CD4-positive, alpha-beta memory T cell (primary cell): ENCODE measurements at regions not wholly inside any gene's neighbourhood (a gene's known extent, or its start where the extent isn't known, plus 50 kb on each side); places are given as distances from the start of the nearest gene placed in this dataset.

Experiments
- CTCF ChIA-PET: fragments of 350-600 bp; sonication (Branson Sonifier 250); formaldehyde crosslinking; loops from one replicate; lab custom pipeline; 2021; ENCODE audit warnings: inconsistent platforms; ENCODE audit not compliant: partially characterized antibody; lab: Charles Lee
- POLR2A ChIA-PET: fragments of 350-600 bp; sonication (Branson Sonifier 250); formaldehyde crosslinking; loops from one replicate; lab custom pipeline; 2021; ENCODE audit not compliant: partially characterized antibody; lab: Charles Lee
- DNase-seq, 5 donors: peaks; one replicate each; pipeline versions ENCODE4 v3.0.0 to v3.0.0-alpha.2; 2020 to 2022; ENCODE audit warnings: mixed read lengths in 1 of 5
- H3K27ac ChIP-seq: one replicate; pipeline ENCODE4 v1.7.0; 2013; ENCODE audit warnings: low read depth, low read length
- H3K27me3 ChIP-seq: 2 replicates; pipeline ENCODE4 v1.7.0; 2013; ENCODE audit warnings: mild to moderate bottlenecking, low read length, moderate library complexity; ENCODE audit not compliant: insufficient read depth
- H3K36me3 ChIP-seq: 2 replicates; pipeline ENCODE4 v1.7.0; 2013; ENCODE audit warnings: mild to moderate bottlenecking, low read length, moderate library complexity; ENCODE audit not compliant: insufficient read depth
- H3K4me1 ChIP-seq: 2 replicates; pipeline ENCODE4 v1.7.0; 2013; ENCODE audit warnings: mild to moderate bottlenecking, low read length, moderate library complexity; ENCODE audit not compliant: insufficient read depth
- H3K4me3 ChIP-seq, 2 donors: one replicate each; pipeline ENCODE4 v1.7.0; 2013; ENCODE audit warnings: low read length in 2 of 2, mild to moderate bottlenecking in 1 of 2
- H3K9me3 ChIP-seq, 2 donors: one replicate each; pipeline ENCODE4 v1.7.0; 2013; ENCODE audit warnings: low read length in 2 of 2, control low read depth in 1 of 2; ENCODE audit not compliant: control insufficient read depth in 1 of 2
- H3K27ac Mint-ChIP-seq, 7 donors: one replicate each; pipeline ENCODE4 v1.8.0; 2020 to 2021; ENCODE audit warnings: mixed read lengths in 7 of 7, mild to moderate bottlenecking in 6 of 7, inconsistent platforms in 3 of 7, moderate library complexity in 3 of 7
- H3K27me3 Mint-ChIP-seq, 2 donors: one replicate each; pipeline ENCODE4 v1.8.0; 2020 to 2021; ENCODE audit warnings: mixed read lengths in 2 of 2
- H3K36me3 Mint-ChIP-seq, 2 donors: one replicate each; pipeline ENCODE4 v1.8.0; 2020 to 2021; ENCODE audit warnings: mixed read lengths in 2 of 2, inconsistent platforms in 1 of 2, mild to moderate bottlenecking in 1 of 2
- H3K4me1 Mint-ChIP-seq, 4 donors: one replicate each; pipeline ENCODE4 v1.8.0; 2020 to 2021; ENCODE audit warnings: mixed read lengths in 4 of 4, mild to moderate bottlenecking in 1 of 4
- H3K4me3 Mint-ChIP-seq, 8 donors: one replicate each; pipeline ENCODE4 v1.8.0; 2020 to 2021; ENCODE audit warnings: mixed read lengths in 8 of 8, mild to moderate bottlenecking in 7 of 8, moderate library complexity in 6 of 8, inconsistent platforms in 3 of 8
- H3K9me3 Mint-ChIP-seq, 8 donors: one replicate each; pipeline ENCODE4 v1.8.0; 2020 to 2021; ENCODE audit warnings: mixed read lengths in 8 of 8, mild to moderate bottlenecking in 5 of 8, inconsistent platforms in 3 of 8, moderate library complexity in 1 of 8
- intact Hi-C: fragments of 100-400 bp; cut with micrococcal nuclease; formaldehyde crosslinking; loops from one replicate; pipeline ENCODE4 v1.15.1; 2023

DNA sequence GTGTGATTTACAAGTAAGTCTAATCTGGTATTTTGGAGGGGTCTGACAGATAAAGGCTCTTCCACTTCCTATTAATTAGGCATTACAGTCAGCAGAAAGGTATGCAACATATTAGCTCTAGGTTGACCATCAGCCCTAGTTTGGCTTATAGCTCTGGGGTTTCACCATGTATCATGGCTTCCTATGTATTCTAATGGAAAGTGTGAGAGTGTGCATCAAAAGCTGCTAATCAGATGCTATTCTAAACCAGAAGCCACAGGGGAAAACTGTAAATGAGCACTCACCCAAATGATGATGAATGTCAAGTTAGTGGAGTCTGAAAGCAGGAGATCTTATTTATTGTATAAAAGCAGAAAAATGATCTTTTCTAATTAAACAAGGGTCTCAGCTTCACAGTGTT, 149.2 kb upstream of the MITF start:
- Histone ChIP-seq H3K4me1 (no peaks in the 10 kb centered on the region), H3K27ac (no peak overlapping the region), H3K36me3 (no peaks in the 10 kb centered on the region), H3K27me3 (no peaks in the 10 kb centered on the region), H3K4me3 (no peak overlapping the region), H3K9me3 (peaks cover 0 to 7% of the 10 kb centered on the region in 2 donors)
- CTCF ChIA-PET: no interaction called here
- POLR2A ChIA-PET: no interaction called here
- Mint-ChIP-seq H3K27me3 (no peaks in the 10 kb centered on the region), H3K27ac (no peak overlapping the region), H3K36me3 (no peaks in the 10 kb centered on the region), H3K4me1 (no peaks in the 10 kb centered on the region), H3K9me3 (peaks cover 0 to 22% (median 12%) of the 10 kb centered on the region in 8 donors), H3K4me3 (no peak overlapping the region)
- intact Hi-C loops: no loop called here
- no peak for DNase-seq

DNA sequence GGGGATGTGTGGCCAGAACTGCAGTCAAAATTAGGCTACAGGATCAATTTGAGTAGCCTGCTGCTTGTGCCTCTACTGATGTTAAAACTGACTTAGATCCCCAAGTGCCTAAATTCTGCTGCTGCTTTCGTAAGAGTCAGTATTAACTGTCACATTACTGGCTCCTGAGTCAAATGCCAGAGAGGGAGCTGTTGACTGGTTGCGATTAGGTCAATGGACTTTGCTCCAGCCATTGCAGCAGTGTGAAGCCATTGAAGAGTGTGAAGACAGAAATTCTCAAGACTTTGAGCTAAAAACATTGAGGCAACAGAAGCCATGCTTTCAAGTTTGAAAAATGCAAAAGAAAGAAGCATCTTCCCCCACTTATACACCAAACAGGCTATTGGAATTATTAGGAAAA, 151.1 kb upstream of the MITF start:
- H3K4me3 ChIP-seq: no peak overlapping the region
- Mint-ChIP-seq H3K9me3 (peaks cover 5 to 28% (median 14%) of the 10 kb centered on the region in 8 donors), H3K4me3 (no peak overlapping the region), H3K27ac (no peak overlapping the region), H3K36me3 (no peaks in the 10 kb centered on the region), H3K27me3 (no peaks in the 10 kb centered on the region), H3K4me1 (no peaks in the 10 kb centered on the region)
- no peaks in the 10 kb centered on the region for H3K27me3 ChIP-seq
- ChIA-PET CTCF (no interaction called here), POLR2A (no interaction called here)
- no peak for DNase-seq
- intact Hi-C loops: no loop called here
- H3K4me1 ChIP-seq: no peaks in the 10 kb centered on the region
- no peak overlapping the region for H3K27ac ChIP-seq
- no peaks in the 10 kb centered on the region for H3K36me3 ChIP-seq
- H3K9me3 ChIP-seq: peaks cover 0 to 7% of the 10 kb centered on the region in 2 donors

DNA sequence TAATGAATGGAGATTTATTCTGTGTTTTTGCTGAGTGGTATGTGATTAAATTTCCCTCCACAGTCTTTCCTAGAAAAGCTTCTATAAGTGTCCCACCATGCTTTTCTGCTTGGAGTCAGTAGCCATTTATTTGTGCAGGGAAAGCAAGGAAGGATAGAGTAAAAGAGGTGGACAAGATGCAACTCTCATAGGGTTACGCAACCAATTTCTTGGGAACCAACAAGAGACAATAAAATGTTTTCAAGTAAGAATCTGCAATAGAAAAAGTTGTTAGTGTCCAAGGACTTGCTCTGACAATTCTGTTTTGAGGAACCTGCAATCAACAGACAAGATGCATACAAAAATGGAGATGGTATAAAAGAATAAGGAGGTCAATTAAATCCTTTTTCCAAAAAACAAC, 153.8 kb upstream of the MITF start:
- Mint-ChIP-seq H3K4me1 (no peaks in the 10 kb centered on the region), H3K27me3 (peaks cover 0 to 2% of the 10 kb centered on the region in 2 donors), H3K36me3 (no peaks in the 10 kb centered on the region), H3K4me3 (no peak overlapping the region), H3K27ac (no peak overlapping the region), H3K9me3 (peaks cover 5 to 28% (median 16%) of the 10 kb centered on the region in 8 donors)
- no peaks in the 10 kb centered on the region for H3K27me3 ChIP-seq
- H3K36me3 ChIP-seq: no peaks in the 10 kb centered on the region
- intact Hi-C loops: no loop called here
- DNase-seq: no peak
- no peak overlapping the region for H3K27ac ChIP-seq
- CTCF ChIA-PET: no interaction called here
- POLR2A ChIA-PET: no interaction called here
- no peaks in the 10 kb centered on the region for H3K4me1 ChIP-seq
- H3K4me3 ChIP-seq: no peak overlapping the region
- peaks cover 0 to 7% of the 10 kb centered on the region in 2 donors for H3K9me3 ChIP-seq

DNA sequence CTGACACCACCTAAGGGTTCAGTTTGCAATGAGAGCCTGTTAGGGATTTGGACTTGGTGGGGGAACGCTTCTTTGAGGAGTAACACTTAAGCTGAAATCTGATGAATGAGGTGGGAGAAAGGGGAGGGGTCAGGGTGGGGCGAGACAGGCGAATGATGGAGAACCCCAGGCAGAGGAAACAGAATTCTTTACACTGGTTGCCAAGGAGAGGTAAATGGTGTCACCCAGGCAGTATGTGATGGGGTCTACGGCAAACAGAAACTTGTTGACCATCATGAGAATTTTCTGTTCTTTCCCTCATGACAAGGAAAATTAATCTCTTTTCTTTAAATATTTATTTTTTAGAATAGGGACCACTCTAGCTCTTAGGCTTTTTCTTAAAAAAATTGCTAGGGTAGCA, 157.2 kb upstream of the MITF start:
- H3K4me3 ChIP-seq: no peak overlapping the region
- Mint-ChIP-seq H3K27me3 (peaks cover 0 to 2% of the 10 kb centered on the region in 2 donors), H3K4me3 (no peak overlapping the region), H3K36me3 (no peaks in the 10 kb centered on the region), H3K4me1 (no peaks in the 10 kb centered on the region), H3K9me3 (peaks cover under 1 to 21% (median 11%) of the 10 kb centered on the region in 8 donors), H3K27ac (no peak overlapping the region)
- intact Hi-C loops: no loop called here
- no peaks in the 10 kb centered on the region for H3K27me3 ChIP-seq
- POLR2A ChIA-PET: no interaction called here
- no peak overlapping the region for H3K27ac ChIP-seq
- peaks cover 0 to 7% of the 10 kb centered on the region in 2 donors for H3K9me3 ChIP-seq
- CTCF ChIA-PET: no interaction called here
- DNase-seq: no peak
- H3K36me3 ChIP-seq: no peaks in the 10 kb centered on the region
- no peaks in the 10 kb centered on the region for H3K4me1 ChIP-seq

DNA sequence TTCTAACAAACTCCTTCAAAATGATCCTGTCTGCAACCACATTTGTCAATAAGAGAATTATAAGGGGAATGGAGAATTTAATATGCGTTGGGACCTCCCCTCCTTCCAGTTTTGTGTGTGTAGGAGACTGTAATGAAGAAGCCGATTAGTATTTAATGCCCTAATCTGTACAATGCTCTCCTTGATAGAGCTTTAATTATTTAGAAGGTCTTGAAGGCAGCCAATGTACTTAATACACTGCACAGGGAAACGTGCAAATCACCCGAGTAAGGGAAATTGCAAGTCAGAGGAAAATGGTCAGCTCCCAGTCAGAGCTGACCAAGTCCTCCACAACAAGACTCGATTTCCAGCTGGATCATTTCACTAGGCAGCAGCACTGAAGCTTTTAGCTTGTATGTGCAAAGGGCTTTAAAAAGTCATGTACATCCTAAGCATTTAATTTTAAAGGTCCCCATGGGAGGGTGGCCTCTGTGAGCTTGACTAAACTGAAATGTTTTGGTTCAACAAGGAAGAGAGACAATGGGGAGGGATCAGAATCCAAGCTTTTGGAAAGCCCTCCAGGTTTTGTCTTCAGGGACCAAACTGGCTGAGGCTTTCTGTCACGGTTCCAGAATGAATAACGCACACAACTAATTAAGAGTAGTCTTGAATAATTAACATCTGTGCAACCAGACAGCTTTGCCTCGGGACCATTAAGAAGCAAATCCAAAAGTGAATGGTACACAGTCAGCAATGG, 159.8 kb upstream of the MITF start:
- H3K9me3 ChIP-seq: no peaks in the 10 kb centered on the region
- H3K4me1 ChIP-seq: no peaks in the 10 kb centered on the region
- no peaks in the 10 kb centered on the region for H3K36me3 ChIP-seq
- H3K27me3 ChIP-seq: no peaks in the 10 kb centered on the region
- Mint-ChIP-seq H3K9me3 (peaks cover 0 to 12% (median 5%) of the 10 kb centered on the region in 8 donors), H3K4me3 (no peak overlapping the region), H3K27me3 (peaks cover 0 to 2% of the 10 kb centered on the region in 2 donors), H3K27ac (no peak overlapping the region), H3K4me1 (no peaks in the 10 kb centered on the region), H3K36me3 (no peaks in the 10 kb centered on the region)
- ChIA-PET POLR2A (no interaction called here), CTCF (no interaction called here)
- no peak overlapping the region for H3K27ac ChIP-seq
- intact Hi-C loops: no loop called here
- DNase-seq: no peak
- no peak overlapping the region for H3K4me3 ChIP-seq

DNA sequence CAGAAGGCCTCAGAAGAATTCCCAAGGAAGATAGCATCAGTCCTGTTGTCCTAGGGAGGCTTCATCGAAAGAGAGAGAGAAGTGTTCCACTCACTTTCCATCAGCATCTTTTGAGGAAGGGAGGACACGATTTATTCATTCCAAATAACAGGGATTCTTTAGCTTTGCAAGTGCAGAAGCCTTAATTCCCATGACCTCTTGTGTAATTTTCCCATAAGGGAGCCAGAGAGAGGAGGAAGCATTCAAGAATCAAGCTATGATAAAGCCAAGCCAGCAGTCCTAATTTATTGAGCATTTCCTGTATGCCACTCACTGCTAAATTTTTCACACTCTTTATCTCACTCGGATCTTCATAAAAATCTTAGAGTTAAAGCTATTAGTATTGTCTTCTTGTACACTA, 169.7 kb upstream of the MITF start:
- no peak overlapping the region for H3K27ac Mint-ChIP-seq
- Histone ChIP-seq H3K4me1 (no peaks in the 10 kb centered on the region), H3K4me3 (no peak overlapping the region), H3K27ac (no peak overlapping the region), H3K9me3 (no peaks in the 10 kb centered on the region), H3K36me3 (no peaks in the 10 kb centered on the region), H3K27me3 (no peaks in the 10 kb centered on the region)
- H3K9me3 Mint-ChIP-seq: peaks cover 0 to 14% (median 1%) of the 10 kb centered on the region in 8 donors
- H3K4me3 Mint-ChIP-seq: no peak overlapping the region
- CTCF ChIA-PET: no interaction called here
- POLR2A ChIA-PET: no interaction called here
- DNase-seq: no peak
- H3K36me3 Mint-ChIP-seq: no peaks in the 10 kb centered on the region
- H3K27me3 Mint-ChIP-seq: peaks cover 4 to 9% of the 10 kb centered on the region in 2 donors
- intact Hi-C loops: no loop called here
- H3K4me1 Mint-ChIP-seq: no peaks in the 10 kb centered on the region

DNA sequence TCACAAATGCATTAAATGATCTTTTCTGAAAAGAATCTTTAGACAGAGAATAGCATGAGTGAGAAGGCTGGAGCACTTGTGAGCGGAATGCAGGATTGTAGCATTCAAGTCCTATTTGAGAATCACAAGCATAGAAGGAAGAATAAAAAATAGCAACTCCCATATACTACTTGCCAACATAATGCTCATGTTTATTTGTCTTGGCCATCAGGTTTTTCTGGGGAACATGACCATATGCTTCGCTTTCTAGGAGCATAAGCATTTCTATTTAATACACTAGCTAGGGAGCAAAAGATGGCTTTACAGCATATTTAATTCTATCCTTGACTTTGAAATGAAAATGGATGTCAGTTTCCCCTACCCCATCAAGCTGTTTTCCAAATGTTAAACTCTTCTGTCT, 170.3 kb upstream of the MITF start:
- Histone ChIP-seq H3K4me3 (no peak overlapping the region), H3K36me3 (no peaks in the 10 kb centered on the region), H3K9me3 (no peaks in the 10 kb centered on the region), H3K4me1 (no peaks in the 10 kb centered on the region), H3K27me3 (no peaks in the 10 kb centered on the region), H3K27ac (no peak overlapping the region)
- Mint-ChIP-seq H3K4me1 (no peaks in the 10 kb centered on the region), H3K27ac (no peak overlapping the region), H3K4me3 (no peak overlapping the region), H3K27me3 (peaks cover 4 to 9% of the 10 kb centered on the region in 2 donors), H3K36me3 (no peaks in the 10 kb centered on the region), H3K9me3 (peaks cover 0 to 14% (median 1%) of the 10 kb centered on the region in 8 donors)
- DNase-seq: no peak
- CTCF ChIA-PET: no interaction called here
- intact Hi-C loops: no loop called here
- POLR2A ChIA-PET: no interaction called here
